Transverse colon (tissue), 4 donors: ENCODE measurements at regions not wholly inside any gene's neighbourhood (a gene's known extent, or its start where the extent isn't known, plus 50 kb on each side); places are given as distances from the start of the nearest gene placed in this dataset.

Experiments used
- DNase-seq: peaks from one replicate; pipeline ENCODE4 v3.0.0-alpha.2; 2019
- H3K27ac ChIP-seq, 4 donors: fragments of 200-600 bp; sonication (generic); 2 replicates each; pipeline ENCODE4 v1.5.1; 2016 to 2018; ENCODE audit warnings: inconsistent platforms in 4 of 4
- H3K27me3 ChIP-seq: fragments of 200-600 bp; sonication (generic); 2 replicates; pipeline ENCODE4 v1.5.1; 2017; ENCODE audit warnings: inconsistent platforms
- H3K36me3 ChIP-seq, 4 donors: fragments of 200-600 bp; sonication (generic); 2 replicates each; pipeline ENCODE4 v1.5.1; 2017 to 2019; ENCODE audit warnings: inconsistent platforms in 4 of 4
- H3K4me1 ChIP-seq, 4 donors: fragments of 200-600 bp; sonication (generic); 2 replicates each; pipeline ENCODE4 v1.5.1; 2017 to 2020; ENCODE audit warnings: inconsistent platforms in 4 of 4
- H3K4me3 ChIP-seq, 4 donors: fragments of 200-600 bp; sonication (generic); 1 replicate in 1 of 4; 2 replicates in 3 of 4; pipeline versions ENCODE4 v1.5.1 to v1.6.1; 2017 to 2019; ENCODE audit warnings: inconsistent platforms in 4 of 4
- H3K9me3 ChIP-seq, 2 donors: fragments of 200-600 bp; sonication (generic); 2 replicates each; pipeline ENCODE4 v1.5.1; 2017 to 2019; ENCODE audit warnings: inconsistent platforms in 2 of 2
- CTCF ChIP-seq, 5 experiments: fragments of 200-600 bp in 3 of 5; fragments of 450-650 bp in 2 of 5; sonication (generic) in 3 of 5; IDR thresholded peaks; 1 replicate in 2 of 5; 2 replicates in 3 of 5; pipeline ENCODE4 v1.5.1; 2016 to 2017; ENCODE audit warnings: antibody characterized with exemption in 5 of 5, inconsistent platforms in 3 of 5, mild to moderate bottlenecking in 2 of 5, moderate library complexity in 1 of 5
- EP300 ChIP-seq: sonication (generic); formaldehyde crosslinking; IDR thresholded peaks from one replicate; pipeline ENCODE4 v1.6.1; 2017; ENCODE audit warnings: antibody characterized with exemption, low read depth
- POLR2A ChIP-seq: fragments of 450-650 bp; IDR thresholded peaks from one replicate; pipeline ENCODE4 v1.6.1; 2016; ENCODE audit warnings: antibody characterized with exemption, mild to moderate bottlenecking, moderate library complexity
- POLR2AphosphoS5 ChIP-seq, 3 donors: sonication (generic); formaldehyde crosslinking; IDR thresholded peaks; one replicate each; pipeline ENCODE4 v1.6.1; 2016; ENCODE audit warnings: antibody characterized with exemption in 3 of 3
- WGBS, 2 donors: methylation state at CpG; one replicate each; pipeline ENCODE4 v1.1.5; 2018; ENCODE audit warnings: low coverage in 1 of 2; 5-methylcytosine and 5-hydroxymethylcytosine counted together
- in situ Hi-C, 4 donors: fragments of 200-750 bp; cut with MboI; loops; one replicate each; pipeline versions ENCODE4 v1.15.0 to v1.15.1; 2017; ENCODE audit warnings: low sequenced_read_pairs in 3 of 4, low pct_ligation_motif_present in 1 of 4, low pct_unique_long_range_greater_than_20kb in 1 of 4
- intact Hi-C: fragments of 100-400 bp; cut with DNase I; formaldehyde crosslinking; loops from one replicate; pipeline ENCODE4 v1.15.1; 2023; ENCODE audit warnings: low total_unique reads

DNA sequence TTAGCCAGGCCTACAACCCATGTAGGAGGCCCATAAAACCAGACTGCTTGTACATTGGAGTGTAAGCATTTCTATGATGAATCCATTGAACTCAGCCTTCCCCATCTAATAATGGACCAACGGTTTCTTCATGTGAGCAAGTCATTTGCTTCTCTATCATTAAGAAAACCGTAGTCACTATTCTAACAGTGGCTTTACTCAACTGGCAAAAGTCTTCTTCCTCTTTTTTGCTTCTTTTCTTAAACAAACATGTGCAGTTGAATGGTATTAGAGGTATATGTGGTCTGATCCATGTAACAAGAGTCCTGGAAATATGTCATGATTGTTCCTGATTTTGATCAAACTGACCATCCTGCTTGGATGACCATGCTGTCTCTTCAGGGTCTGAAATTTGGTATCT lies 132.4 kb upstream of the STXBP5 start:
- no peaks in the 10 kb centered on the region for H3K36me3 ChIP-seq
- TF ChIP-seq EP300, result no peak
- TF ChIP-seq POLR2A, result no peak
- no peak for TF ChIP-seq POLR2AphosphoS5 (IDR thresholded peaks at IDR 0.05)
- no peak overlapping the region for H3K27ac ChIP-seq
- H3K27me3 ChIP-seq, result no peaks in the 10 kb centered on the region
- peaks cover 0 to 7% of the 10 kb centered on the region in 2 donors for H3K9me3 ChIP-seq
- in situ Hi-C loops, result no loop called here
- no peaks in the 10 kb centered on the region for H3K4me1 ChIP-seq
- H3K4me3 ChIP-seq, result no peak overlapping the region
- WGBS, 2 donors, result 78 to 88% methylated on average over 2 of the region's 2 CpGs
- intact Hi-C loops, result no loop called here
- DNase-seq, result no peak

DNA sequence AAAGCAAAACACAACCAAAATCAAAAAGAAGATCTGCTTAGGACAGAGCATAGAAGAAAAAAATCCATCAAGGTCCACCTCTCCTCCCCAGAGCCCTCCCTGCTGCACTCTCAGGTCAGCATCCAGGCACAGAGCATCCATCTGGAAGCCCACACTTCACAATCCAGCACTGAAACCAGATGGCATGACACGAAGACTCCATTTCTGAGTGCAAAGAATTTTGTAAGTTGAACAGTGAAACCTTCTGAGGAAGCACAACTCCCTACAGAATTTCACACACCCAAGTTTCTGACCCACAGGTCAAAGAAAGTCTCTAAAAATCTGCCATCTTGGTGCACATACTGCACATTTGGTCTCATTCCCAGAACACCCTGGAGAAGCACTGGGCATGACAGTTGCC lies 128.8 kb upstream of the STXBP5 start:
- Histone ChIP-seq H3K4me3 (no peak overlapping the region), H3K36me3 (no peaks in the 10 kb centered on the region), H3K4me1 (peaks cover 0 to 10% (median 0%) of the 10 kb centered on the region in 4 donors), H3K9me3 (no peaks in the 10 kb centered on the region), H3K27ac (no peak overlapping the region), H3K27me3 (no peaks in the 10 kb centered on the region)
- TF ChIP-seq CTCF (IDR thresholded peaks at IDR 0.05), result no peak
- no peak for TF ChIP-seq POLR2A
- TF ChIP-seq EP300, result no peak
- no peak for TF ChIP-seq POLR2AphosphoS5 (IDR thresholded peaks at IDR 0.05)
- in situ Hi-C loops (no loop called here), intact Hi-C loops (no loop called here)
- 89% methylated on average over 1 of the region's 1 CpG; no CpG with 5 or more reads in 1 of the 2 donors for WGBS, 2 donors
- no peak for DNase-seq

DNA sequence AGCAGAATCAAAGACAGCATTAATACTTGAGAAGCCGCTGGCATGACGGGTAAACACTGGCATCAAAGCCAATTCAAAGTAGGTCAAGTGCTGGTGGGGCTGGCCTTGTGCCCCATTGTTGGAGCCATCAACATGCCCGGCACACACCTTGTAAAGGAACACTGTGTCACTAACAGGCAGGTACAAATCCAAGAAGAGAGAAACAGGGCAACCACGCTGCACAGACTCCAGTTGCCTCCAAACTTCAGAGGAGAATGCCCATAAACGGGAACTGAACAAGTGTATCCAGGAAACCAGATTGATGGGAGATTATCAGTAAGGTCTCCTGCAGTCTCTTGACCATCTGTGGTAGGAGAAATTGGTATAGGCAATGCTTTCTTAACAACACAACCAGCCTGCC lies 127.0 kb upstream of the STXBP5 start:
- in situ Hi-C loops (no loop called here), intact Hi-C loops (no loop called here)
- DNase-seq, result no peak
- Histone ChIP-seq H3K4me1 (peaks cover 0 to 23% (median 2%) of the 10 kb centered on the region in 4 donors), H3K36me3 (no peaks in the 10 kb centered on the region), H3K27ac (no peak overlapping the region), H3K27me3 (no peaks in the 10 kb centered on the region), H3K4me3 (no peak overlapping the region), H3K9me3 (no peaks in the 10 kb centered on the region)
- TF ChIP-seq POLR2A (no peak), POLR2AphosphoS5 (IDR thresholded peaks at IDR 0.05) (no peak), CTCF (IDR thresholded peaks at IDR 0.05) (no peak), EP300 (no peak)
- WGBS, 2 donors, result 78 to 86% methylated on average over 5 of the region's 5 CpGs

DNA sequence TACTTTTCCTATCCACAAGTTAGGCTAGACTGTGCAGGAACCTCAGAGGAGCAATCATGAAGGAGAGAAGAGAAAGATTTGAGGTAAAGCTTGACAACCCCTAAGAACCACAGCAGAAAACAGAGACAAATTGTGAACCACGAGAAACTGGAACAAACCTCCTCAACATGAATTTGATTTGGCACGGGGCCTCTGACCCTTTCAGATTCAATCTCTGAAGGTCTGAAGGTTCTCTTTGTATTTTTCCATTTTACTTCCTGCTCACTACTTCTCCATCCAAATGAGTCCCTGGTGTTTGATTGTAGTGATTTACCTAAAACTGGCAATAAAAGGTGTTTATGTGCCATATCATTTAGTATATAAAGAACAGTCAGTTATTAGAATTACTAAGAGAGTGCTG lies 126.1 kb upstream of the STXBP5 start:
- in situ Hi-C loops, result no loop called here
- no peaks in the 10 kb centered on the region for H3K9me3 ChIP-seq
- 19 to 42% methylated on average over 2 of the region's 2 CpGs for WGBS, 2 donors
- H3K36me3 ChIP-seq, result no peaks in the 10 kb centered on the region
- H3K4me3 ChIP-seq, result no peak overlapping the region
- H3K27me3 ChIP-seq, result no peaks in the 10 kb centered on the region
- TF ChIP-seq POLR2AphosphoS5 (IDR thresholded peaks at IDR 0.05) (no peak), EP300 (no peak), CTCF (IDR thresholded peaks at IDR 0.05) (no peak), POLR2A (no peak)
- no peak overlapping the region for H3K27ac ChIP-seq
- DNase-seq, result no peak
- H3K4me1 ChIP-seq, result peaks cover 0 to 23% (median 2%) of the 10 kb centered on the region in 4 donors
- intact Hi-C loops, result no loop called here

GRCh38 chr6:147078602-147079001 lies 125.6 kb upstream of the STXBP5 start:
- intact Hi-C loops, result no loop called here
- H3K9me3 ChIP-seq, result no peaks in the 10 kb centered on the region

More at GRCh38 chr6:147078602-147079001, 125.6 kb upstream of the STXBP5 start:
- Histone ChIP-seq H3K36me3 (no peaks in the 10 kb centered on the region), H3K4me3 (no peak overlapping the region), H3K27ac (no peak overlapping the region), H3K4me1 (peaks cover 0 to 23% (median 2%) of the 10 kb centered on the region in 4 donors), H3K27me3 (no peaks in the 10 kb centered on the region)
- in situ Hi-C loops, result no loop called here
- TF ChIP-seq POLR2A, result no peak
- no peak for TF ChIP-seq EP300
- no peak for TF ChIP-seq CTCF (IDR thresholded peaks at IDR 0.05)
- TF ChIP-seq POLR2AphosphoS5 (IDR thresholded peaks at IDR 0.05), result no peak
- WGBS, 2 donors, result 86% methylated on average over 2 of the region's 2 CpGs; no CpG with 5 or more reads in 1 of the 2 donors
- DNase-seq, result no peak
